ENCODE measurements at regions not wholly inside any gene's neighbourhood (a gene's known extent, or its start where the extent isn't known, plus 50 kb on each side); places are given as distances from the start of the nearest gene placed in this dataset.
A peak's percentile ranks its signal among the peaks of the same experiment; 100 is the strongest.
"Not testable (repeated sequence)": the region's sequence is repeated elsewhere in the genome, so short reads cannot be mapped to it uniquely, and the experiment has no call there.

DNA sequence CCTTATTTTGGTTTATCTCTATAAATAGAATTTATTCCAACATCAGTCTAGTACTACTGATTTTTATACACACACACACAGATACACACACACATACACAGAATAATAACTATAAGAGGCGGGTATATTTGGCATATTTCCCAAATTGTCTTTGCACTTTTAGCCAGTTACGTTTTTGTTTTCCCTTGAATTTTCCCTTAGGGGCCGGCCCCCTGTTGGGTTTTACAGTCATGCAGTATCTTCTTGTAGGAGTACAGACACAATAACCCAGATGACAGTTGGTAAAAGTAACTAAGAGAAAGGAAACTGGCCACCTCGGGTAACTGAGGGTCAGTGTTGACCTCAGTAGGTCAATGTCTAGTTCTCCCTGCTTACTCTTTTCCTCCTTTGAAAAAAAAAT is 50.9 kb downstream of the DISP1 start:
- no peak for DNase-seq

DNA sequence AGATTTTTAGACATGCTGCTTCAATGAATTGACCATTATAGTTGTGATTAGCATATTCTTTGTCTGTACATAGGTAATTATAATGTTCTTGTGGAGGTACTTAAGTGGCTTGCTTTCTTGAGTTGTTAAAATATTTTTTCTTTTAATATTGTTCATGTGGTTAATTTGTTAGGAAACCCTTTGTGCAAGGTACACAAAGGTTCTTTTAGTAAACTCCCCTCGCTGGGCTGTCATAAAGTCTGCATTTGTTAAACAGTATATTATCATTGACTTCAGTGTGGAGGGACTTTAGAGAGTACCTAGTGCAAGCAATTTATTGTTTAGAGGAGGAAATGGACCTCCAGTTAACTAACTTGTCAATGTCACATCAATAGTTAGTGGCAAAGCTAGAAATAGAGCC is 52.5 kb downstream of the DISP1 start:
- DNase-seq, result no peak

DNA sequence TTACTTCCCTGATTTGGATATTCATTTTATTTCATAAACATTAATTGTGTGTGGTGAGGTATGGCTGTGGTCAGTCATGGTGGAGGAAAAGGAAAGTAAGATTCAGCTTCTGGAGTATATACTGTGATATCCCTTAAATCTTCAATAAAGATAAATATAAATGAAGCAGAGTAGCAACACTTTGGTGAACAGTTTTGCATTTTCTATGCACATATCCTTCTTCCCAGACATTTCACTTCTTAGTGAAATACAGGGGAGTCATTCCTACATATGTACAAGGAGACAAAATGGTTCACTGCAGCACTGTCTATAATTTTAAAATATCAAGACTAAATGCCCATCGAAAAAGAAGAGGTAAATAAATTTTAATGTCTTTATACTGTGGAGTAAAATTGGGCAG is 61.3 kb downstream of the DISP1 start:
- no peak for DNase-seq

DNA sequence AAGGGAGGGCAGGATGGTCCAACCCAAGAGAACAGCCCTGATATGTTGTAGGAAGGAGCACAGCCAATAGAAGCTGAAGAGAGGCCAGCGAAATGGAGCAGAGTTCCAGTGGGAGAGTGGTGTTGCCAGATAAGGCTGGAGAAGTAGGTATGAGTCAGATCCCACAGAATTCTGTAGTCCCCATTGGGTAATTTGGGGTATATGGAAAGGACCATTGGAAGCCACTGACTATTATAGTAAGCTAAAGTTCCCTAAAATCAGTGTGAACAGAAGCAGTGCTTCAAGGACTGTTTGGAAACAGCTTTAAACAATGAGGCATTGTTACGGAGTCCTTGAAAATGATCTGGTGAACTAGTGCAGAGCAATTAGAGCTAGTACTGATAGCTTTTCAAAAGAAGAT is 63.0 kb downstream of the DISP1 start:
- no peak for DNase-seq

DNA sequence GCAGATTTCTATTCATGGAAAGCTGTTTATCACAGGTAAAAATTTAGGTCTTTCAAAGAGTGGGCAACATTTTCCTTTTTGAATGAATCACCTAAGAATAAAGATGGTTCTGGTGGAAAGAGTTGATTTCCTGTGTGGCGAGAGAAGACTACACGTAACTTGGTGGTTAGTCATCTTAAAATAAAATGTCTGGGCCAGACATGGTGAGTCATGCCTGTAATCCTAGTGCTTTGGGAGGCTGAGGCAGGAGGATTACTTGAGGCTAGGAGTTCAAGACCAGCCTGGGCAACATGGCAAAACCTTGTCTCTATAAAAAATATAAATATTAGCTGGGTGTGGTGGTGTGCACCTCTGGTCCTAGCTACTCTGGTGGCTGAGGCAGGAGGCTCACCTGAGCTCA is 65.7 kb downstream of the DISP1 start:
- DNase-seq, result peak; percentile 51

DNA sequence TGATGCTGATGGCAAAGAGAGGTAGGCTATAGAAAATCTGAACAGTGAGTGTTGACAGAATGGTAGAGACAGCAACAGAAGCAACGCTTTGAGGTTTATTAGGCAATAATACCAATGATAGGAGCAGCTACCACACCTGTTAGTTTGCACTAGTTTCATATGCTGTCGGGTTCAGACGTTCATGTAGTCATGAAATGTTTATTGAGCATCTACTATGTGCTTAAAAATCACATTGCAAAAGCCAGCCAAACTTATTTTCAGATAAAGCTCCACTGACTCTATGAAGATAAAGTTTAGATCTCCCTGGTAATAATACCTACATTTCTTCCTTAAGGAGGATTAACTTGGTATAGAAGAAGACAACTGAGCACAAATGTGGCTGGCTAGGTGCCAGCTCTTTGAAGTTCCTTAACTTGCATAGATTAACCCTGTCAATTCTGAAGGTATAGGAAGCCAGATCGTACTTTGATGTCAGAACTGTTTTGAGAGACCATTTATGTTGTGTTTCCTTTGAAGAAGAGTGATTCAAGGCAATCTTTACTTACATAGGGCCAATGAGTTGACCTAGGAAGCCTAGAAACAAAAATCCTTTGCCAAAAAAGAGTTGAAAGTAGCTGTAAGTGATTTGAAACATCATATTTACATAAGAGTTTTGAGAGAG is 71.5 kb downstream of the DISP1 start:
- DNase-seq, result no peak

DNA sequence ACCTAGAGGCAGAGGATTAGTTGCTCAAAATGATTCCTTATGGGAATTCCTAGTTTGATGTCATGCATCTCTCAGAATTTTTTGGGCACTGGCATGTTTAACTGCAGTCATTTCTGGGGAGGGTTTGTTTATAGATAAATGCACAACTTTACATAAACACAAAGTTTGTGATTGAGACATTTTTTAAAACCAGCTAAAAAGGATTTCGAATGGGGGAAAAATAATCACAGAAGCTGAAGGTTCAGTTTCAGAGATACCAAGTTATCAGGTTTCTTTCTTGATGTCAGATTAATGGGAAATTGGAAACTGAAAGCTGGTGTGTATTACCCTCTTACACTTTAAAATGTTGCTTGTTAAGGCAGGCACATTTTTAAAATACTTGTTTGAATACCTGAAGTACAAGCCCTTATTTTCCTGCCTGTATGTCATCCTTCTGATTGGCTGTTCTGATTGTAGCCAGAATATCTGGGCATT is 72.1 kb downstream of the DISP1 start:
- no peak for DNase-seq

DNA sequence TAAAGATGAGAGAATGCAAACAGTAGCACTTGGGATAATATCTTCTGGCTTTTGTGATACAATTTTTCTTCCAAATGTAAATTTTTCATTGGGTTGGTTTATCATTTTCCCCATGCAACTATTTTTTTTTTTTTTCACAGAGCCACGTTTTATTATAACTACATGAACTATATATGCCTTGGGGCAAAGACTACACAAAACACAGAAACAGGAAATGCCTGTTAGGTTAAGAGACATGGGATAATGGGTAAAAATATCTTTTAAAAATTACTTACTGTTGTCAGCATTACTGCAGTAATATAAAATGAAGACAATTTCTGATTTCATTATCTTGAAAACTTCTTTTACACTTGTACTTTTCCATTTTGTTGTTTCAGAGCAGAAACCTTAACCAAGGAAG is 74.6 kb downstream of the DISP1 start:
- DNase-seq, result no peak

DNA sequence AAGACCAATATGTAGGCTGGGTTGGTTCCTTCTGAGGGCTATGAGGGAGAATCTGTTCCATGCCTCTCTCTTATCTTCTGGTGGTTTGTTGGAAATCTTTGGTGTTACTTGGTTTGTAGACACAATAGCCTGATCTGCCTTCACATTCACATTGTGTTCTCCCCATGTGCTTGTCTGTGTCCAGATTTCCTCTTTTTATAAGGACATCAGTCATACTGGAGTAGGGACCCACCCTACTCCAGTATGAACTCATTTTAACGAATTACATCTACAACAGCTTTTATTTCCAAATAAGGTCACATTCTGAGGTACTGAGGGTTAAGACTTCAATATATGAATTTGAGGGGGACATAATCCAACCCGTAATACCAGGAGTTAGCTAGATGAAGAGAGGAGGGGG is 75.9 kb downstream of the DISP1 start:
- DNase-seq, result no peak

DNA sequence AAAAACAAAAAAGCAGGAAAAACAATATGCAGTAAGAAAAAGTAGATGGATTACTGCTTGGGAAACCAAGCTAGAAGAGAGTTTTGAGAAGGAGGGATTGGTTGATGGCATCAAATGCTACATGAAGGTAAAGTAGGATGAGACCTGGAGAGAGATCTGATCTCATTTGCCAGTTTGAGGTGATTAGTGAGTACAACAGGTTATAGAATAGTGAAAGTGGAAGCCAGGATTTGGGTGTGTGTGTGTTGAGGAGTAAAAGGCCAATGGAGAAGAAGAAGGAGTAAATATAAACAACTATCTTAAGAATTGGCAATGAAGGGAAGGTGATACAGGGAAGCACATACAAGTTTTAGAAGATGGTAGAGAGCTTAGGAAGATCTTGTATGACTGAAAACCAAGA is 76.7 kb downstream of the DISP1 start:
- no peak for DNase-seq

DNA sequence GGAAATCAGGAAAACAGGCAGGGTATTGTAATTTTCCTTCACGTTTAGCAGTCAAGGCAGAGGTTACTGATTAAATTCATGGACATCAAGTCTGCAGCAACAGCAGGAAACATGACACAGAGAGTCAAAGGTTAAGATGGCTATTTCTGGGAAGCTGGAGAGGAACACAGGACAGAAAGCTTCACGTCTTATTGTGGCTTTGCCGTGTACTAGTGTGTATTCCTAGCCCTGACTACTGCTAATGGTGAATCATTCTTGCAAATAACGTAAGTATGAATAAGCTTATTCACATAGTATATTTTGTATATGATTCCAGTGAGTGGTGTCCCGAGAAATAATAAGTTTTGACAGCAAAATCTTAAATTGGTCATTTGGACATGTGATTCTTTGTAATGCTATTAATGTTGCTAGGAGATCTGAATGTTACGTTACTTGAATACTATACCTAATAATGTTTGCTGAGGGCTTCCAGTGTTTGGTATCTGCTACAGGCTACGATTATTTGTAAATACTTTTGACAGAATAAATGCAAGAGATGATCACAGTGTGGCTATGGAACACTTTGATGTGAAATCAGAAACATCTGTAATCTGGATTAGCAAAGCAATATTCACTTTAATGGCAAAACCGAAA is 77.4 kb downstream of the DISP1 start:
- no peak for DNase-seq

DNA sequence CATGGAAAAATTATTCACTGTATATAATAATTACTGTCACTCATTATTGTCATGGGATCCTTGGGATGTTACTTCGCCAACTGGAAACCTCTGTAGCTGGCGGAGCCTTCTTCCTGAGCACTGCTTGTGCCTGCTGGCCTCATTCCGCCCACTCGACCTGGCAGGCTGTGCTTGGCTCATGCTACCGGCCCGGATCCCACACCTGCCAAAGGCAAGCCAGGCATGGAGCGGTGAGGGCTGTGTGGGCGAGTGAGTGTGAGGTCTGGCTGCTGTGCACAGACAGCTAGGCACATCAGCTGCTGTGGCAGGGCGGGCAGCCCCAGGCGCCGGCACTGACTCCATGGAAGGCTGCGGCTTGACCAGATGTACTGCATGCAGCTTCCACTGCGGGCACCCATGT is 78.4 kb downstream of the DISP1 start:
- no peak for DNase-seq

DNA sequence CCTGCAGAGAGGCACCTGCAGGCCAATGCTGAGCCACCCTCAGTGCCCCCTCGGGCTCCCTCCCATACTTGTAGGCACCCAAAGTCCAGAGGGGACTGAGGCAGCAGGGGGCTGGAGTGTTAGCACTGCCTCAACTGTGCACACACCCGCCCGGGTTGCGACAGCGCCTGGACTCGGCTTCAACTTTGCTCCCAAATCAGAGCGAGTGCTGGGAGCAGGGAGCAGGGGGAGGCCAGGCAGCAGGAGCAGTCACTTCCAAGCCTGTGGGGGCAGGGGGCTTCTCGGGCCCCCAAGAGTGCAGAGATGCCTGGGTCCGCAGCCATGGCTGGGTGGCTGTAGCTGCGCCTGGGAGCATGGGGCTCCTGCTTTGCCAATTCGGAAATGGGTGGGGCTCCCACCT is 79.5 kb downstream of the DISP1 start:
- DNase-seq, result no peak

DNA sequence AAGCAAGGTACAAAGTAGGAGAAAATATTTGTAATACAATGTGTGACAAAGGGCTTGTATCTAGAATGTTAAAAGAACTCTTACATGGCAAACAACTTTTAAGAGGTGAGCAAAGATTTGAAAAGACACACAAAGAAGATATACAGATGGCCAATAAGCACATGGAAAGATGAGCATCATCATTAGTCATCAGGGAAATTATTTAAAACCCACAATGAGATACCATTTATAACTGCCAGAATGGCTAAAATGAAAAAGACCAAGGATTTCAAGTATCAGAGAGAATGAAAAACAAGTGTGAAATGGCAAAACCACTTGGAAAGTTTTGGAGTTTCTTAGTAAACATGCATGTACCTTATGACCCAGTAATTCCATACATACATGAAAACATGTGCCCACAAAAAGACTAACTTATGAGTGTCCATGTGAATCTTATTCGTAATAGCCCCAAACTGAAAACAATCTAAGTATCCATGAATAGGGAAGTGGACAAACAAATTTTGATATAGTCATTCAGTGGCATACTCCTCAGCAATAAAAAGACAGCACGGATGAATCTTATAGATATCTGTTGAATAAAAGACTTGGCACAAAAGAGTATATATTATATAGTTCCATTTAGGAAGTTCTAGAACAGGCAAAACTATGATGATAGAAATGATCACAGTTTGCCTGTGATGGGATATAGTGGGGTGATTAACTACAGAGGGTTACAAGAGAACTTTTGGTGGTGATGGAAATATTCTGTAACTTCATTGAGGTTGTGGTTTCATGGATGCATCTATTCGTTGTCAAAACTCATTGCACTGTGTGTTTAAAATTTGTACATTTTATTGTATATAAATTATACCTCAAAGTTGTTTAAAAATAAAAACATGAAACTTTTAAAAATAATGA is 82.0 kb downstream of the DISP1 start:
- DNase-seq, result no peak

DNA sequence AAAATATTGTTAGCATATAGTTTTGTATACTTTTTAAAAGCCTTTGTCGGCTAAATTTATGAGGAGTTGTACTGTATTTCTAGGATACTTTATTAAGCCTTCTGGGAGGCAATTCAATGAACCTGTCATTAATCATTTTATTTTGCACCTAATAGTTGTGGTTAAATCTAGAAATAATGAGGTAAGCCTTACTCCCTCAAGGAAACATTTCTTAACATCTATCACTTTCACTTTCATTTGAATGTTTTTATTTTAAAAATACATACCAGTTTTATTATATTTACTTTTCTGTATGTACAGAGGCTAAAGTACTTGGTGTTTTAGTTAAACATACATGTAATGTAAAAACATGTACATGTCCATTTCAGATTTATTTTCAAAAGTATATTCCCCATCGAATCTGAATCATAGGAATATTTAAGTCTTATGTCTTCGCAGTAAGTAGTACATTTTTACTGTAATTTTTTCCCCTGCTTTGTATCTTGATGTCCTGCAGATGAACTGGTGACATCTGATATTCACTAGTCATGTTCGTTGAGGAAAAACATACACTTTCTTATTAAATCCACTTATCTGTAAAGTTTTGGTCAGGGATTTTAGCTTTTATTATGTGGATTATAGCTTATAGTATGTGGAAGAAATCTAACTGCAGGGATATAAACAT is 82.8 kb downstream of the DISP1 start:
- DNase-seq, result no peak

DNA sequence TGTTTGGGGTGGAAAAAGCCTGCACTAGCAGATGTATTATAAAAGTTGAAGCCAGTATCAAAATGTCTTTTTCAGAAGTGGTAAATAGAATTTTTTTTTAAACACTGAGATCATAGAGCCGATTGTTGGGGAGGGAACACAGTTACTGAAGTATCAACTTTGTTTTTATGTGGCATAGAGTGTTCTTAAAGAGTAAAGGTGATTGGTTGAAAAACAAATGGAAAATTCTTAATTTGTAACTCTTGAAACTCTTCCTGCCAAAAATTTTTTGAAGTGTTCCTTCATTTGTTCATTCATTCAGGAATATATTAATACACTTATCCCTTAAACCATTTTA is 83.3 kb downstream of the DISP1 start:
- no peak for DNase-seq

DNA sequence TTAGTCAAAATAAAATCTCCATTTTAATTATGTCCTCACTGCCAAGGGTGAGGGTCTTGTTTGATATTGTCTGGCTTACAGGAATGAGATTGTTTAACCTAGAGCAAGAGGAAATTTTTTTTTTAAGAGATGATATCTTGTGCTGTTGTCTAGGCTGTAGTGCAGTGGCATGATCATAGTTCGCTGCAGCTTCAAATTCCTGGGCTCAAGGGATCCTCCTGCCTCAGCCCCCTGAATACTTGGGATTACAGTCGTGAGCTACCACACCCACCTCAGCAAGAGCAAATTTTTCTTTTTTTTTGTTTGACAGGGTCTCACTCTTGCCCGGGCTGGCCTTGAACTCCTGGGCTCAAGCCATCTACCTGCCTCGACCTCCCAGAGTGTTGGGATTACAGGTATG is 84.6 kb downstream of the DISP1 start:
- no peak for DNase-seq

DNA sequence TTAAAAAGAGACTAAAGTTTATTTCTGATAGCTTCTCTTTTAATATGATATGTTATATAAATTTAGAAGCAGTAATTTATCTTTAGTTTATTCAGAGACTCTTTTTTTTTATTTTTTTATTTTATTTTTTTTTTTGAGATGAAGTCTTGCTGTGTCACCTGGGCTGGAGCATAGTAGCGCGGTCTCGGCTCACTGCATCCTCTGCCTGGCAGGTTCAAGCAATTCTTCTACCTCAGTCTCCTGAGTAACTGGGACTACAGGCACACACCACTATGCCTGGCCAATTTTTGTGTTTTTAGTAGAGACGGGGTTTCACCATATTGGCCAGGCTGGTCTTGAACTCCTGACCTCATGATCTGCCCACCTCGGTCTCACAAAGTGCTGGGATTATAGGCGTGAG is 89.6 kb downstream of the DISP1 start:
- no peak for DNase-seq

DNA sequence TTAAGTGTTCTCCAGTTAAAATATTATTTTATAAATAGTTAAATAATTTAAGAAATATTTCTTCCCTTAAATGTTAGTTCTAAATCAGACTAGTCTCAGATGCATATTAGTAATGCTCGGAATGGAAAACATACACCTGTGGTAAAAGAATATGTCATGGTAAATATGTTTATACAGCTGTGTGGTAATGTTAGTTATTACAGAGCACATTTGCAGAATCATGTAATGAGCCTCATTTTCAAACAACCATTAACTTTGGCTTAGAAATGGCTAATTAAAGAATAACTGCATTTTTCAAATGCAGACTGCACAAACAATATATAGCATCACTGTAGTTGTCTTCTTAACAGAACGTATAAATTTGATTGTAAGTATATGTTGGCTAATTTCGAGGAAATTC is 90.3 kb downstream of the DISP1 start:
- DNase-seq, result no peak

DNA sequence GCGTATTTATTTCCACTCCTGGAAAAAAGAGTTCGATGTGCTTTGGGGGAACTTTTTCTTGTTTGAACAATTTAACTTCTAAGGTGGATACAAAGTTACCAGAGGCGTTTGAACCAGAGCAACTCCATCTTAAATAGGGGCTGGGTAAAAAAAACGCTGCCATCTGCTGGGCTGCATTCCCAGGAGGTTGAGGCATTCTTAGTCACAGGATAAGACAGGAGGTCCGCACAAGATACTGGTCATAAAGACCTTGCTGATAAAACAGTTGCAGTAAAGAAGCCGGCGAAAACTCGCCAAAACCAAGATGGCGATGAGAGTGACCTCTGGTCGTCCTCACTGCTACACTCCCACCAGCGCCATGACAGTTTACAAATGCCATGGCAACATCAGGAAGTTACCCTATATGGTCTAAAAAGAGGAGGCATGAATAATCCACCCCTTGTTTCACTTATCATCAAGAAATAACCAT is 91.5 kb downstream of the DISP1 start:
- not testable (repeated sequence) for DNase-seq

DNA sequence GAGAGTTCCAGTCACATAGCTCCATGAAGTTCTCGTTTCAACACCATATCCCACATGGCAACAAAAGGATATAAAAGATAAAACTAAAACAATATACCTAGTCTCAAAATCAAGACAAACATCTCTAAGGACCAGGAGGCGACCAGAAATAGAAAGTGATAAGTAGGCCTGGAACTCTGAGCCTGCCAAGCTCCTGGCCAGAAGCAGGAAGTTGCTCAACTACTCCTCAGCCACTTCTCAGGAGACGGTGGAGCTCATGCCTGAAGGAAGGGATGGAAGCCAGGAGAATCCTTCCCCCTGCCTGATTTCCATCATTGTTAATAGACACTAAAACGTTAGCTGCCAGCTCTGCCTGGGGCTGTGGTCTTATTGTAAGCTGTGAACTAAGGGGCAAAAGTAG is 94.7 kb downstream of the DISP1 start:
- no peak for DNase-seq

DNA sequence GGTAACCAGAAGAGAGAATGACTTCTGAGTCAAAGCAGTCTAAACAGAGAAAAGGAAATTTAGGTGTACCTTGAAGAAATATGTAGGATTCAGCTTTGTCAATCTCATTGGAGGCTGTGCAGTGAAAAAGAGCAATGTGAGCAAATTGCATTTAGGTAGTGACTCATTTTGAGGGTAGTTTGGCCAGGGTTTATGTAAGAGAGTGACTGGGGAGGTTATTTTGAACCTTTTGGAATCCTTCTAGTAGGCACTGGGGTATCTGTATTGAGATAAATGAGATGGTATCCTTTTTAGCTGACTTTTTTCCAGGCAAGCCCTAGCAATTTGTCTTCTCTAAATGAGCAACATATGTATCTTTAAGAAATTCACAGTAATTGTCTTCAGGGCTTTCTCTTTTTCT is 95.9 kb downstream of the DISP1 start:
- no peak for DNase-seq

DNA sequence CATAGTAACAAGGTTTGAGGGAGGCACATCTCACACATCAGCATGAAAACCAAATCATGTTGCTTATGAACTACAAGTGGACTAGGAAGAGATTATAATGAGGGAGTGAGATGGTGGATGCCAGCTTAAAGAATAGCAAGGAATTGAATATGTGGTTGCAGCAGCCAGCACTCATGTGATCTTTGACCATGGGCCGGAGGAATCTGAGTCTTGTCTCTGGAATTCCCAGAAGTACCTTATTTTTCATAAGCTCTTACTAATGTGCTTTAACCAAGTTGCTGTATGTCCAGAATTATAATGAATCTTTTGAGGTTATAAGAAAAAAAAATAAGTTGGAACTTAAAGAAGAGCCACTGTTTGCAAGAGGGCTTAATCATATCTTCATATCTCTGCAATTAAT is 97.0 kb downstream of the DISP1 start:
- DNase-seq, result no peak

DNA sequence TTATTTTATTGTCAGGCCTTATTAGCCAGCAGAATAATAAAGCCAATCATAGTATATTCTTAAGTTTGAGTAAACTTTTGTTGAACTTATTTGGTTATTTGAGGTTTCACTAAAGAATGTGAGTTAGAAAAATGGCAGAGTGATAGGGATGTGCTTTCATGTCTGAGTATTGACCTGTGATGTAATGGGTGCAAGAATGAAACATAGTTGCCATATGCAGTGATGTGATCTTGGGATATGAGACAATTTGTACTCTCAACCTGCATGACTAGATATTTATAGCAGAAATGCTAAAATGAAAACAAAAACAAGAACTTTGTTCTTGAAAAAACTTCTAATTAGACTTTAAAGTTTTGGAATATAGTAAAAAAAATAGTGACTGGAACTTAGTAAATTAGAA is 97.9 kb downstream of the DISP1 start:
- DNase-seq, result no peak
